ENCODE measurements at regions not wholly inside any gene's neighbourhood (a gene's known extent, or its start where the extent isn't known, plus 50 kb on each side); places are given as distances from the start of the nearest gene placed in this dataset.
"Not testable (repeated sequence)": the region's sequence is repeated elsewhere in the genome, so short reads cannot be mapped to it uniquely, and the experiment has no call there.

GRCh38 chr5:18243846-18244245, 609.6 kb downstream of the TAF11L14 start:
- no peak for DNase-seq (ENCODE audit: low spot score)

GRCh38 chr5:18244309-18244708, 610.0 kb downstream of the TAF11L14 start:
- DNase-seq (ENCODE audit: low spot score): no peak

GRCh38 chr5:18252559-18252958, 618.3 kb downstream of the TAF11L14 start:
- no peak for DNase-seq (ENCODE audit: low spot score)

GRCh38 chr5:18264126-18264882, 630.0 kb downstream of the TAF11L14 start:
- DNase-seq (ENCODE audit: low spot score): no peak

- DNase-seq (ENCODE audit: low spot score): no peak
Measured at GRCh38 chr5:18270635-18271338, 636.5 kb downstream of the TAF11L14 start.

DNA sequence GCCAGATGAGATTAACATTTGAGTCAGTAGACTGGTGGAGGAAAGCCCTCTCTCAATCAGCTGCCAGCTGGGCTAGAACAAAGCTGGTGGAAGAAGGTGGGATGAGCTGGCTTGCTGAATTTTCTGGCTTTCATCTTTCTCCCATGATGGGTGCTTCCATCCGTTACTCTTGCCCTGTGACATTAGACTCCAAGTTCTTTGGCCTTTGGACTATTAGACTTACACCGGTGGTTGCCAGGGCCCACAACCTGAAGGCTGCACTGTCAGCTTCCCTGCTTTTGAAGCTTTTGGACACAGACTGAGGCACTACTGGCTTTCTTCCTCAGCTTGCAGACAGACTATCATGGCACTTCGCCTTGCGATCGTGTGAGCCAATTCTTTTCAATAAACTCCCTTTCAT, 642.7 kb downstream of the TAF11L14 start:
- DNase-seq (ENCODE audit: low spot score): no peak

DNA sequence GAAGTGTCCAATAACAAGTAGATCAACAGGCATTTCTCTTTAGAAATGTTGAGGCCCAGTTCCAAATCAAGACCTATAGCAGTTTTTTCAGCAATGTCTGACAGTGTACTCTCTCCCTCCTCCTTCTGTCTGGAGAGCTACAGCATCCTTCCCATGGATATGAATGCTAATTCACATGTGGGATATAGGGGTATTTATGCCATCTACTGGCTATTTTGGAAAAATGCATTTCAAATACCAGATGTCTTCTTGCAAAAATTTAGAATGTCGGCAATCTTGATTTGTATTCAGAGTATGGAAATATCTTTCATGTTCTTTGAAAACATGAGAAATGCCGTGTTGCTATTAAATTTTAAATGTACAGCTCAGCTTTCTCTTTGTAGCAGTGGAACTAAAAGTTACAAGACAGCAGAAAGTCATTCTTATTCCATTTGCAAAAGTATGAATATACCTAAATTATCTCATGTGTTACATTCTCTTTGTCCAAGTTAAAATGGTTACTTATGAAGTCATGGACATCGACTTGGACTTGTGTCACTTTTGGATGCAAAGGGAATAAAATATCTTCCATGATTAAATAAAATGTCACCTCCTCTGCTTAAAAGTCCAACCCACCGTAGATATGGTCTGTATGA, 647.8 kb downstream of the TAF11L14 start:
- DNase-seq (ENCODE audit: low spot score): no peak

DNA sequence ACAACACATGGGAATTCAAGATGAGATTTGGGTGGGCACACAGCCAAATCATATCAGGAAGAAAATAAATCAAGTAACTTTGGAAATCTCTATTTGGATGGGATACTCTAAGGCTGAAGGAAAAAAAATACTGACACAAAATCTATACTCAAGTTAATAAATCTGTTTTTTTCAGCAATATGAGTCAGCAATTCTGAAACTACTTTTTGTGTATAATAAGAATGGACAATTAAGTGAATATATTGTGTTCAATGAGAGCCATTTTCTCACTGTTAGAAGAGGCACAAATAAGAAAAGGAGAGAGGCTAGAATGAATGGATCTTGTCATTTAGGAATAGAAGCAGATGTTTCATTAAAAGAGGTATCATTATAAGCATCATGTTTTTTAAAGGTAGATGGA, 651.0 kb downstream of the TAF11L14 start:
- no peak for DNase-seq (ENCODE audit: low spot score)

DNA sequence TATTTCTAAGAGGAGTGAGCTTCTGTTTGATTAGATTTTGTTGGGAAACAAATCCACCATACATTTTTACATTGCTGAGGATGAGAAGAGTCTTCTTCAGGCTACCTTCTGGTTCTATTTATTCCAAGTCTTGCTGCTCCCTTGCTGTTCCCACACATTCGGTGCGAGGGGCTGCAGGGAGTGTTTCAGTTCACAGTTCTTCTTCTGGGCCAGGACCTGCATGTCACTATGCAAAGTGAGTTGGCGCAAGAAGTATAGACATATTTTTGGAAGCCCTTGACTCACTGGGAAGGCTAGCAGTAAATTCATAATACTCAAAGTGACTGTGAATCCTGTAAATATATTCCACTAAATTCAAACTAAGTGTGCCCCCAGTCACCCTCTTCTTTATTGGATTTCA, 657.9 kb downstream of the TAF11L14 start:
- no peak for DNase-seq (ENCODE audit: low spot score)

- DNase-seq (ENCODE audit: low spot score): not testable (repeated sequence)
Measured at GRCh38 chr5:18295696-18296095, 661.4 kb downstream of the TAF11L14 start.

DNA sequence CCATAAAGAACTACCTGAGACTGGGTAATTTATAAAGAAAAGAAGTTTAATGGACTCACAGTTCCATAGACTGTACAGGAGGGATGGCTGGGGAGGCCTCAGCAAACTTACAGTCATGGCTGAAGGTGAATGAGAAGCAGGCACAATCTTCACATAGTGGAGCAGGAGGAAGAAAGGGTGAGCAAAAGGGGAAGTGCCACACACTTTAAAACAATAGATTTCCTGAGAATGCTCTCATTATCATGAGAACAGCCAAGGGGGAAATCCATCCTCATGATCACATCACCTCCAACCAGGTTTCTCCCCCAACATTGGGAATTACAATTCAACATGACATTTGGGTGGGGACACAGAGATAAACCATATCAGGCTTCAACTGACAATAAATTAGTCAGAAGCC, 664.9 kb downstream of the TAF11L14 start:
- DNase-seq (ENCODE audit: low spot score): no peak

DNA sequence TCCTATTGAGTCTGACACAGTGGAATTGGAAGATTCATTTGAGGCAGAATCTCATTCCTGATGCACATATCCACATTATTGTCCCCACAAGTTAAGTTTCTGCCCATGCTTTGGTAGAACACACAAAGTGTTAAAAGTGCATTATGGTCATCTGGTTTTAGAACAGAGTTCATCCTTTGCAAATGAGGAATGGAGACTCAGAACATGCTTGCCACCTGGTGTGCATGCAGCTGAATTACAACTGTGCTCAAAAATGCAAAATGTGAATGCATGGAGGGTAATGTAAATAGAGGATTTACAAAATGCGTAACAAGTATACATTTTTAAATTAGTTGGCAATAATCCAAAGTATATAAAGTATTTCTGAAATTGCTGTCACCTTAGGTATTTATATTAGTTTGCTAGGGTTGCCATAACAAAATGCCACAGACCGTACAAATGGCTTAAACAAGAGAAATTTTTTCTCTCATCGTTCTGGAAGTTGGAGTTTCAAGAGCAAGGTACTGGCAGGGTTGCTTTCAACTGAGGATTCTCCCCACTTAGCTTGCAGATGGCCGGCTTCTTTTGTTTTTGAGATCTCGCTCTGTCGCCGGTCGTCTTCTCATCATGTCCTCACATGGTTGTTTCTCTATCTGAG, 671.1 kb downstream of the TAF11L14 start:
- no peak for DNase-seq (ENCODE audit: low spot score)

GRCh38 chr5:18311266-18311665, 677.0 kb downstream of the TAF11L14 start:
- DNase-seq (ENCODE audit: low spot score): no peak

GRCh38 chr5:18312016-18312415, 677.8 kb downstream of the TAF11L14 start:
- no peak for DNase-seq (ENCODE audit: low spot score)

DNA sequence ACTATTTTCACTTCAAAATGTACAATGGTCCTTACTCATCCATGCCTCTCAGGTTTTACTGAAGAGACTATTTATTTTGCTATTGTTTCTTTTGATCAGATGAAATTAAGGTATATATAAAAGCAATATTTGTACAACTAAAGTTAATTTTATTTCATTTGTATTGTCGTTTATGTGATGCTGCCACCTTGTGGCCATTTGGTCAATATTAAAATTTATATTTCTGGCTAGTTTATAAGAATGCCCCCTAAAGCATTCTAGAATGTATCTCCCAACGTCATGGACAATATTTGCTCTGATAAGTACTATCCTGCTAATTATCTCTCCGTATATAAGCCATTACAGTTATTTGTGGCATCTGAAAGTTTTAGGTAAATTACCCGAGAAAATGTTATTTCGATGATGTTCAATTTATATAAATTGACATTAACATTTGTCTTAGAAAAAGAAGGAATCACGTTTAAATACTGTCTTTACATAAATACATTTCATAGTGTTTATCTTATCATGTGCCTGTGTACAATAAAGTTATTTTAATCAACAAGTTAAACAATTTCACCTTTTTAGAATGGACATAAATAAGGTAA, 680.0 kb downstream of the TAF11L14 start:
- no peak for DNase-seq (ENCODE audit: low spot score)

- no peak for DNase-seq (ENCODE audit: low spot score)
Measured at GRCh38 chr5:18321262-18321942, 687.1 kb downstream of the TAF11L14 start.

GRCh38 chr5:18323891-18324290, 689.6 kb downstream of the TAF11L14 start:
- DNase-seq (ENCODE audit: low spot score): no peak

DNA sequence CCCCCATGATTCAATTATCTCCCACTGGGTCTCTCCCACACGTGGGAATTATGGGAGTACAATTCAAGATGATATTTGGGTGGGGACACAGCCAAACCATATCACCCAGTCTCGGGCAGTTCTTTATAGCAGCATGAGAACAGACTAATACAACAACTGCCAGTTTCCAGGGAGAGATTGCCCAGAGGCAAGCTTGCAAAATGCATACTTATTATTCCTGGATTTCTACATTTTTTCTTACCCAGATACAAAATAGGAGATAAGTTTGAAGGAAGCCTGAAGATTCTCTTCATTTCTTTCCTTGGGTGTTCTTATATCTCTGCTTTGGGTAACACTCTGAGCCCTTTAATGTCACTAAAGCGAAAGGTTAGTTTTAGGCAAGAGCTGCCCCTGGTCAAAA, 691.2 kb downstream of the TAF11L14 start:
- no peak for DNase-seq (ENCODE audit: low spot score)

- no peak for DNase-seq (ENCODE audit: low spot score)
Measured at GRCh38 chr5:18329328-18329727, 695.1 kb downstream of the TAF11L14 start.

- no peak for DNase-seq (ENCODE audit: low spot score)
Measured at GRCh38 chr5:18333841-18334240, 699.6 kb downstream of the TAF11L14 start.

DNA sequence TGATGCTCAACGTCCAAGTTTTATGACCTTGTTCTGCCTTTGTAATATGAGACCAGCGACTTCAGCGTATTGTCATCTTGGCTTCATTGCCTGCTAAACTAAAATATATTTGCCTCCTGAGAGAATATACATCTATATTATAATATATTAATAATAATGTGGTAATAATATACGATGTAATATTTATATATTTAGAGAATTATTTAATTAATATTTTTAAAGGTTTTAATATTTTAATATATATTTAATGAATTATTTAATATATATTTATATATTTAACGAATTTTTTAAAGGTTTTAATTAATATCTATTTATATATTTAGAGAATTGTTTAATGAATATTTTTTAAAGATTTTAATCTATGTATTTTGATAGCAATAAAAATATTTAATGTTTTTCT, 700.7 kb downstream of the TAF11L14 start:
- no peak for DNase-seq (ENCODE audit: low spot score)

DNA sequence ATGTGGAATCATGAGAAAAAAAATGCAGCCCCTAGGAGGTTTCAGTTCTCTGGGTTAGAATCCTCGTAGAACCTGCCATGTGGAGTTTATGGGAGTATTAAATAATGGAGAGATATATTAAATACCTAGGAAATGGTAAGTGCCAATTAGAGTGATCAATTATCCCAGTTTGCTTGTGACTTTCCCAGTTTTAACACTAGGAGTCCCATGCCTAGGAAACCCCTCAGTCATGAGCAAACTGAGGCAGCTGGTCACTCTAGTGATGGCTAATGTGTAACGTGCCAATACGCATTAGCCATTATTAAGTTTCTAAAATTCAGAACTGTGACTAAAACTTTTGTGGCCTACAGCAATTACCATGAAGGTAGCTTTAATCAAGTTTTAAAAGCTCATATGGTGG, 720.6 kb downstream of the TAF11L14 start:
- DNase-seq (ENCODE audit: low spot score): no peak

Measured in CD4-positive, alpha-beta T cell treated with Interleukin-6 at 100 ng/mL for 8 hours (primary cell).